Mesothelial cell of epicardium (in vitro differentiated cells): ENCODE measurements at regions not wholly inside any gene's neighbourhood (a gene's known extent, or its start where the extent isn't known, plus 50 kb on each side); places are given as distances from the start of the nearest gene placed in this dataset.

Source experiments
- DNase-seq, 2 experiments: peaks; one replicate each; pipeline ENCODE4 v3.0.0; 2021; ENCODE audit warnings: low spot score in 2 of 2; ENCODE audit not compliant: unreplicated experiment in 2 of 2
- H3K27ac Mint-ChIP-seq: 2 replicates; pipeline ENCODE4 v1.8.0; 2021; ENCODE audit warnings: mixed read lengths
- H3K27me3 Mint-ChIP-seq: 2 replicates; pipeline ENCODE4 v1.8.0; 2021; ENCODE audit warnings: low read depth, mixed read lengths
- H3K36me3 Mint-ChIP-seq: 2 replicates; pipeline ENCODE4 v1.8.0; 2021; ENCODE audit warnings: mixed read lengths
- H3K4me1 Mint-ChIP-seq: 2 replicates; pipeline ENCODE4 v1.8.0; 2021; ENCODE audit warnings: mixed read lengths
- H3K4me3 Mint-ChIP-seq: 2 replicates; pipeline ENCODE4 v1.8.0; 2021; ENCODE audit warnings: mild to moderate bottlenecking, moderate library complexity, mixed read lengths
- H3K9me3 Mint-ChIP-seq: 2 replicates; pipeline ENCODE4 v1.8.0; 2021; ENCODE audit warnings: mixed read lengths
- TF ChIP-seq, protein P1 (sequence below): fragments of 200-600 bp; sonication (generic); IDR thresholded peaks from one replicate; pipeline ENCODE4 v1.5.0; 2021; ENCODE audit warnings: antibody characterized with exemption; ENCODE audit not compliant: unreplicated experiment

DNA sequence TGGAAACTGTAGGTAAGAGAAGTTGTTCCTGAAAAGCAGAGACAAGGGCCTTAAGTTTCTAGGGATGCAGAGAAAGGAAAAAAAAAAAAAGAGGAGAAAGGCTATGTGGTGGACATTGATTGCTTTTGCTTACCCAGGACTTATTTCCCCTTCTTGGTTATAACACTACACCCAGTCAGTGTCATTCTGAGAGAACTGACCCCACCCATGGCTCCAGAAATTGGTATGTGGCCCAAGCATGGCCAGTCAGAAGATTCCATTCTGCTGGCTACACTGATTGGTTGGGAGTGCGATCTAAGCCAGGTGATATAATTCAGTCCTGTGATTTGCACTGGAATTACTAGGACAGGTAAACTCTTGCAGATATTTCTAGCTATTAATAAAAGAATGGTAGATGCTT, 62.2 kb upstream of the EXOC4 start:
- Mint-ChIP-seq H3K4me3 (no peak overlapping the region), H3K27me3 (peaks cover 22% of the 10 kb centered on the region), H3K27ac (no peak overlapping the region), H3K9me3 (no peaks in the 10 kb centered on the region), H3K36me3 (no peaks in the 10 kb centered on the region), H3K4me1 (no peaks in the 10 kb centered on the region)
- DNase-seq: no peak
- TF ChIP-seq, protein P1, sequence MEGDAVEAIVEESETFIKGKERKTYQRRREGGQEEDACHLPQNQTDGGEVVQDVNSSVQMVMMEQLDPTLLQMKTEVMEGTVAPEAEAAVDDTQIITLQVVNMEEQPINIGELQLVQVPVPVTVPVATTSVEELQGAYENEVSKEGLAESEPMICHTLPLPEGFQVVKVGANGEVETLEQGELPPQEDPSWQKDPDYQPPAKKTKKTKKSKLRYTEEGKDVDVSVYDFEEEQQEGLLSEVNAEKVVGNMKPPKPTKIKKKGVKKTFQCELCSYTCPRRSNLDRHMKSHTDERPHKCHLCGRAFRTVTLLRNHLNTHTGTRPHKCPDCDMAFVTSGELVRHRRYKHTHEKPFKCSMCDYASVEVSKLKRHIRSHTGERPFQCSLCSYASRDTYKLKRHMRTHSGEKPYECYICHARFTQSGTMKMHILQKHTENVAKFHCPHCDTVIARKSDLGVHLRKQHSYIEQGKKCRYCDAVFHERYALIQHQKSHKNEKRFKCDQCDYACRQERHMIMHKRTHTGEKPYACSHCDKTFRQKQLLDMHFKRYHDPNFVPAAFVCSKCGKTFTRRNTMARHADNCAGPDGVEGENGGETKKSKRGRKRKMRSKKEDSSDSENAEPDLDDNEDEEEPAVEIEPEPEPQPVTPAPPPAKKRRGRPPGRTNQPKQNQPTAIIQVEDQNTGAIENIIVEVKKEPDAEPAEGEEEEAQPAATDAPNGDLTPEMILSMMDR: no peak

- TF ChIP-seq, protein P1: no peak
- no peak overlapping the region for H3K27ac Mint-ChIP-seq
- no peaks in the 10 kb centered on the region for H3K36me3 Mint-ChIP-seq
- H3K4me1 Mint-ChIP-seq: no peaks in the 10 kb centered on the region
- DNase-seq: no peak
- no peak overlapping the region for H3K4me3 Mint-ChIP-seq
- peaks cover 30% of the 10 kb centered on the region for H3K27me3 Mint-ChIP-seq
- H3K9me3 Mint-ChIP-seq: no peaks in the 10 kb centered on the region
Observed at GRCh38 chr7:133191787-133192186, 61.1 kb upstream of the EXOC4 start.

GRCh38 chr7:133195868-133196267, 57.0 kb upstream of the EXOC4 start:
- H3K4me1 Mint-ChIP-seq: peaks cover 8% of the 10 kb centered on the region
- H3K27ac Mint-ChIP-seq: no peak overlapping the region
- no peaks in the 10 kb centered on the region for H3K9me3 Mint-ChIP-seq
- TF ChIP-seq, protein P1: no peak
- DNase-seq: no peak
- no peak overlapping the region for H3K4me3 Mint-ChIP-seq
- H3K36me3 Mint-ChIP-seq: no peaks in the 10 kb centered on the region
- peaks cover 35% of the 10 kb centered on the region for H3K27me3 Mint-ChIP-seq

- Mint-ChIP-seq H3K4me3 (no peak overlapping the region), H3K27ac (no peak overlapping the region), H3K4me1 (peaks cover 8% of the 10 kb centered on the region), H3K36me3 (no peaks in the 10 kb centered on the region), H3K27me3 (peaks cover 32% of the 10 kb centered on the region), H3K9me3 (no peaks in the 10 kb centered on the region)
- no peak for DNase-seq
- TF ChIP-seq, protein P1: no peak
Observed at GRCh38 chr7:133196856-133197612, 55.8 kb upstream of the EXOC4 start.

DNA sequence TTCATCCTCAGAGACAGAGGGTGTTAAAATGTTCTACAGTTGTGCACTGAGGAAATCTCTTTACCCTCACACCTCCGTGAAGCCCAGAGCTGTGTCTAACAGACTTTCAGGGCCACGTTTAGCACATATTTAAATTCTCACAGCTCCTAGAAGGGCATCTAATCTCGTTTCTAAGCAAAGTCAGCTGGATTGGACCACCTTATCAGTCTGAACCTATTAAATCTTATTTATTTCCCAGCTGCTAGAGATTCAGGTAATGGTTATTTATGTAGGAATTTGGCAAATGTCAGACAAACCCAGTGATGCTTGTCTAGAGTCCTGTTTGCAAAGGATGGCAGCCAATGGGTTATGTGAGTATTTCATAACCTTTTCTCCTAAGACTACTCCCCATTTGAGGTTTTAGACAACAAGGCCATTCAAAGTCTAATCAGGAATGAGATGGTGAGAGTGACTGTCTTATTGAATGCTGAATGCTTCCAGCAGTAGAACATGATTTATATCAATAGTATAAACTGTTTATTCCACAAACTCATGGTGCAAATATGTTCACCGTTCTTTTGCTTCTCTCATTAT, 54.8 kb upstream of the EXOC4 start:
- H3K9me3 Mint-ChIP-seq: no peaks in the 10 kb centered on the region
- TF ChIP-seq, protein P1: no peak
- DNase-seq: no peak
- peaks cover 32% of the 10 kb centered on the region for H3K27me3 Mint-ChIP-seq
- no peak overlapping the region for H3K27ac Mint-ChIP-seq
- H3K4me3 Mint-ChIP-seq: no peak overlapping the region
- H3K36me3 Mint-ChIP-seq: no peaks in the 10 kb centered on the region
- H3K4me1 Mint-ChIP-seq: peaks cover 8% of the 10 kb centered on the region
